K562 (cell line): ENCODE measurements at regions not wholly inside any gene's neighbourhood (a gene's known extent, or its start where the extent isn't known, plus 50 kb on each side); places are given as distances from the start of the nearest gene placed in this dataset.

Experiments used
- ATAC-seq: fragments of 200-7000 bp; cut with Tn5 transposase; 3 replicates; pipeline ENCODE4 v1.9.1; 2020; ENCODE audit warnings: moderate library complexity
- BruUV-seq: library from RNA; stranded (reverse); fragments of 400-500 nt; replicated peaks from 2 replicates; lab custom pipeline; 2021; lab: Mats Ljungman, UMichigan
- CTCF ChIA-PET: fragments of 300-600 bp; formaldehyde crosslinking; extraction: SDS; loops from one replicate; lab custom pipeline; 2021; ENCODE audit warnings: low intra/inter-chr PET ratio; lab: Yijun Ruan, JAX
- POLR2A ChIA-PET: fragments of 300-600, 350-650 bp; sonication (Branson Sonifier 250); formaldehyde crosslinking; extraction: SDS; loops from one replicate; lab custom pipeline; 2021; ENCODE audit warnings: antibody characterized with exemption, inconsistent platforms; lab: Yijun Ruan, JAX
- DNase-seq, 4 experiments: peaks; one replicate each; pipeline versions ENCODE4 v3.0.0 to v3.0.0-alpha.2; 2011 to 2018; ENCODE audit warnings: low spot score in 3 of 4, mixed read lengths in 3 of 4; ENCODE audit errors: extremely low read depth in 1 of 4
- FAIRE-seq: peaks from 2 replicates; lab custom pipeline; 2011; peaks lifted over from hg19 to GRCh38; lab: Jason Lieb, UNC
- H2AFZ ChIP-seq: 2 replicates; pipeline ENCODE4 v1.6.0; 2011; ENCODE audit warnings: low read depth, low read length, control low read depth, inconsistent platforms
- H3K27ac ChIP-seq: fragments of 200-600 bp; 3 replicates; pipeline ENCODE4 v1.8.0; 2011; ENCODE audit warnings: low read depth, mild to moderate bottlenecking, control low read depth, inconsistent platforms, low read length, moderate library complexity, mixed read lengths; ENCODE audit errors: extremely low read depth
- H3K27me3 ChIP-seq, 2 experiments: fragments of 300-600 bp in 1 of 2; 2 replicates in 1 of 2; 3 replicates in 1 of 2; pipeline versions ENCODE4 v1.6.0 to v1.8.0; 2011; ENCODE audit warnings: inconsistent platforms in 2 of 2, low read length in 2 of 2, mild to moderate bottlenecking in 1 of 2, mixed read lengths in 1 of 2, moderate library complexity in 1 of 2; ENCODE audit not compliant: control insufficient read depth in 2 of 2, insufficient read depth in 2 of 2
- H3K36me3 ChIP-seq: fragments of 300-600 bp; 3 replicates; pipeline ENCODE4 v1.8.0; 2011; ENCODE audit warnings: mild to moderate bottlenecking, low read length, inconsistent platforms; ENCODE audit not compliant: control insufficient read depth, insufficient read depth
- H3K4me1 ChIP-seq, 2 experiments: fragments of 200-600 bp in 1 of 2; replicated peaks in 1 of 2; 2 replicates in 1 of 2; 3 replicates in 1 of 2; pipeline versions ENCODE4 v1.5.1 to v1.8.0; 2011; ENCODE audit warnings: inconsistent platforms in 2 of 2, low read length in 2 of 2, mild to moderate bottlenecking in 1 of 2, mixed read lengths in 1 of 2, moderate library complexity in 1 of 2; ENCODE audit not compliant: control insufficient read depth in 2 of 2, insufficient read depth in 2 of 2
- H3K4me2 ChIP-seq: 2 replicates; pipeline ENCODE4 v1.6.1; 2011; ENCODE audit warnings: low read length, control low read depth, inconsistent platforms, mixed read lengths; ENCODE audit not compliant: insufficient read depth
- H3K4me3 ChIP-seq: fragments of 200-600 bp; sonication (generic), shearing (Covaris generic); 2 replicates; pipeline ENCODE4 v1.5.1; 2016; ENCODE audit warnings: control low read depth, inconsistent platforms
- H3K79me2 ChIP-seq: fragments of 200-600 bp; 3 replicates; pipeline ENCODE4 v1.8.0; 2011; ENCODE audit warnings: low read length, inconsistent platforms; ENCODE audit not compliant: control insufficient read depth, insufficient read depth
- H3K9ac ChIP-seq, 2 experiments: 2 replicates each; pipeline versions ENCODE4 v1.6.0 to v1.6.1; 2011; ENCODE audit warnings: low read depth in 2 of 2, low read length in 2 of 2, control low read depth in 1 of 2, inconsistent platforms in 1 of 2, mild to moderate bottlenecking in 1 of 2, mixed read lengths in 1 of 2; ENCODE audit not compliant: insufficient read depth in 1 of 2
- H3K9me1 ChIP-seq: one replicate; pipeline ENCODE4 v1.6.0; 2011; ENCODE audit warnings: inconsistent platforms, mild to moderate bottlenecking, low read length, moderate library complexity; ENCODE audit not compliant: control insufficient read depth, insufficient read depth
- H3K9me3 ChIP-seq: replicated peaks from 2 replicates; pipeline ENCODE4 v1.5.1; 2011; ENCODE audit warnings: low read depth, low read length, inconsistent platforms; ENCODE audit not compliant: control insufficient read depth, insufficient read depth
- H4K20me1 ChIP-seq: replicated peaks from 2 replicates; pipeline ENCODE4 v1.6.1; 2011; ENCODE audit warnings: low read length, inconsistent platforms, mixed read lengths; ENCODE audit not compliant: control insufficient read depth, insufficient read depth
- ATF6 ChIP-seq: sonication (generic); formaldehyde crosslinking; IDR thresholded peaks from 2 replicates; pipeline ENCODE4 v1.4.0; 2020; ENCODE audit warnings: mild to moderate bottlenecking, missing genetic modification reagents
- BRF2 ChIP-seq: IDR thresholded peaks from 3 replicates; pipeline ENCODE4 v1.6.1; 2011; ENCODE audit warnings: borderline replicate concordance, mild to moderate bottlenecking; ENCODE audit not compliant: insufficient read length, insufficient read depth
- HDAC1 ChIP-seq, 2 experiments: fragments of 450-650 bp; IDR thresholded peaks; 2 replicates each; pipeline ENCODE4 v1.6.1; 2016 to 2017; ENCODE audit warnings: inconsistent platforms in 1 of 2, mild to moderate bottlenecking in 1 of 2, moderate library complexity in 1 of 2
- KLF1 ChIP-seq: fragments of 450-650 bp; IDR thresholded peaks from 2 replicates; pipeline ENCODE4 v1.6.1; 2016; ENCODE audit warnings: missing genetic modification characterization, missing compliant biosample characterization
- NFIX ChIP-seq: fragments of 250-450 bp; sonication (Bioruptor Pico); IDR thresholded peaks from 2 replicates; pipeline ENCODE4 v1.4.0; 2020; ENCODE audit warnings: low read depth, mild to moderate bottlenecking, moderate library complexity
- PATZ1 ChIP-seq: fragments of 250-450 bp; sonication (Bioruptor Pico); IDR thresholded peaks from 2 replicates; pipeline ENCODE4 v1.5.0; 2020; ENCODE audit warnings: mild to moderate bottlenecking, borderline replicate concordance
- POLR2AphosphoS2 ChIP-seq: IDR thresholded peaks from 2 replicates; pipeline ENCODE4 v1.6.1; 2012; ENCODE audit warnings: low read length, improper control_type of control experiment
- RBFOX2 ChIP-seq: fragments of 200-400 bp; formaldehyde crosslinking; IDR thresholded peaks from 2 replicates; pipeline ENCODE4 v1.6.1; 2017; ENCODE audit warnings: low read depth, mild to moderate bottlenecking, low read length, moderate library complexity
- SIX5 ChIP-seq, 2 experiments: IDR thresholded peaks; 2 replicates each; pipeline ENCODE4 v1.6.1; 2011; ENCODE audit warnings: low read length in 2 of 2, borderline replicate concordance in 1 of 2, low read depth in 1 of 2, mild to moderate bottlenecking in 1 of 2, moderate library complexity in 1 of 2; ENCODE audit not compliant: insufficient read depth in 1 of 2
- SRSF1 ChIP-seq: fragments of 200-400 bp; formaldehyde crosslinking; IDR thresholded peaks from 2 replicates; pipeline ENCODE4 v1.6.1; 2017; ENCODE audit warnings: mild to moderate bottlenecking, low read depth, low read length, moderate library complexity
- ZBED1 ChIP-seq: IDR thresholded peaks from 2 replicates; pipeline ENCODE4 v1.6.1; 2014
- ZBTB2 ChIP-seq: fragments of 450-650 bp; IDR thresholded peaks from 2 replicates; pipeline ENCODE4 v1.6.1; 2016; ENCODE audit warnings: antibody characterized with exemption
- ZNF121 ChIP-seq: sonication (generic); formaldehyde crosslinking; conservative IDR thresholded peaks from 2 replicates; pipeline ENCODE4 v1.8.0; 2022; ENCODE audit warnings: missing genetic modification reagents
- ZNF311 ChIP-seq: fragments of 250-450 bp; sonication (Bioruptor Pico); IDR thresholded peaks from 2 replicates; pipeline ENCODE4 v1.4.0; 2020; ENCODE audit warnings: mild to moderate bottlenecking, moderate library complexity
- ZNF347 ChIP-seq: fragments of 450-650 bp; formaldehyde crosslinking; IDR thresholded peaks from 2 replicates; pipeline ENCODE4 v1.4.0; 2020; ENCODE audit warnings: low read depth, mild to moderate bottlenecking, moderate library complexity
- ZNF77 ChIP-seq: fragments of 250-450 bp; sonication (Bioruptor Pico); IDR thresholded peaks from 2 replicates; pipeline ENCODE4 v1.5.0; 2020
- in situ Hi-C: fragments of 300-500 bp; cut with MboI; formaldehyde crosslinking; loops from 4 replicates; pipeline ENCODE4 v1.15.0; 2018; ENCODE audit warnings: inconsistent platforms, mixed read lengths
- intact Hi-C: fragments of 100-400 bp; cut with micrococcal nuclease; formaldehyde crosslinking; loops from 2 replicates; pipeline ENCODE4 v1.14.2; 2022

- no peak for TF ChIP-seq RBFOX2
Observed at GRCh38 chr1:102799496-102799895, 308.8 kb downstream of the COL11A1 start (continued).

GRCh38 chr1:102798718-102799117 is 309.6 kb downstream of the COL11A1 start:
- no TSS peak for BruUV-seq
- ChIA-PET POLR2A (no interaction called here), CTCF (no interaction called here)
- Histone ChIP-seq H3K36me3 (no peaks in the 10 kb centered on the region), H3K27me3 (no peaks in the 10 kb centered on the region), H3K9me3 (no peaks in the 10 kb centered on the region), H3K79me2 (no peaks in the 10 kb centered on the region), H2AFZ (no peak overlapping the region), H3K4me1 (no peaks in the 10 kb centered on the region), H3K27ac (no peak overlapping the region), H4K20me1 (no peaks in the 10 kb centered on the region), H3K4me2 (no peak overlapping the region), H3K9me1 (no peaks in the 10 kb centered on the region), H3K4me3 (no peak overlapping the region), H3K9ac (no peak overlapping the region)
- in situ Hi-C loops (no loop called here), intact Hi-C loops (no loop called here)
- FAIRE-seq (no peak), DNase-seq (no peak), ATAC-seq (no peak)
- no peak for TF ChIP-seq ZBED1
- TF ChIP-seq ATF6, result no peak
- no peak for TF ChIP-seq BRF2
- no peak for TF ChIP-seq KLF1 (tag)
- TF ChIP-seq PATZ1, result no peak
- no peak for TF ChIP-seq HDAC1 (IDR thresholded peaks at IDR 0.05)
- TF ChIP-seq SIX5 (IDR thresholded peaks at IDR 0.05; ENCODE audit: borderline replicate concordance in 1 of 2, insufficient read depth in 1 of 2, low read depth in 1 of 2, low read length in 2 of 2), result no peak
- TF ChIP-seq SRSF1, result no peak
- TF ChIP-seq ZBTB2, result no peak
- TF ChIP-seq ZNF311 (CRISPR knock-in tag), result no peak
- TF ChIP-seq NFIX (CRISPR knock-in tag), result no peak
- TF ChIP-seq ZNF77 (CRISPR knock-in tag), result no peak
- no peak for TF ChIP-seq POLR2AphosphoS2
- no peak for TF ChIP-seq ZNF347 (CRISPR knock-in tag)
- TF ChIP-seq ZNF121, result no peak
